ENCODE measurements at regions not wholly inside any gene's neighbourhood (a gene's known extent, or its start where the extent isn't known, plus 50 kb on each side); places are given as distances from the start of the nearest gene placed in this dataset.

GRCh38 chr5:112684121-112684520, 53.6 kb upstream of the APC start:
- no peaks in the 10 kb centered on the region for H3K79me2 ChIP-seq (ENCODE audit: control insufficient read depth, insufficient read depth, low read length, poor library complexity)
- H3K14ac ChIP-seq (ENCODE audit: low read length): no peak overlapping the region
- WGBS (ENCODE audit: extremely low coverage, insufficient coverage, insufficient read length): no CpG with 5 or more reads among the region's 1 CpG
- no peak overlapping the region for H4K12ac ChIP-seq (ENCODE audit: low read depth, low read length)
- H3K9ac ChIP-seq (ENCODE audit: low read length): no peak overlapping the region
- no peak for DNase-seq
- no peak overlapping the region for H3K18ac ChIP-seq (ENCODE audit: low read length)
- no peaks in the 10 kb centered on the region for H3K4me1 ChIP-seq (ENCODE audit: control insufficient read depth in 1 of 2, insufficient read depth in 2 of 2, low read length in 2 of 2)
- H3K9me3 ChIP-seq (ENCODE audit: insufficient read depth, low read depth, low read length): peaks cover under 1% of the 10 kb centered on the region
- H2AFZ ChIP-seq (ENCODE audit: insufficient read depth, low read length, poor library complexity): no peak overlapping the region
- H3K36me3 ChIP-seq (ENCODE audit: control insufficient read depth in 1 of 2, insufficient read depth in 2 of 2, low read length in 2 of 2): no peaks in the 10 kb centered on the region
- no peak overlapping the region for H2AK5ac ChIP-seq (ENCODE audit: low read length)
- H4K8ac ChIP-seq (ENCODE audit: low read depth, low read length): no peak overlapping the region
- no peak overlapping the region for H3K23ac ChIP-seq (ENCODE audit: low read length)
- no peak overlapping the region for H2BK5ac ChIP-seq (ENCODE audit: low read depth, low read length, poor library complexity)
- H3K27me3 ChIP-seq (ENCODE audit: insufficient read depth, low read length): no peaks in the 10 kb centered on the region
- H3K27ac ChIP-seq (ENCODE audit: low read depth, low read length): no peak overlapping the region
- H3K4me2 ChIP-seq (ENCODE audit: low read length): no peak overlapping the region
- no peak overlapping the region for H4K91ac ChIP-seq (ENCODE audit: low read depth, low read length)
- no peak overlapping the region for H3K4me3 ChIP-seq (ENCODE audit: low read depth, low read length)
- no peak overlapping the region for H3K4ac ChIP-seq (ENCODE audit: low read depth, low read length)
- no peaks in the 10 kb centered on the region for H3K79me1 ChIP-seq (ENCODE audit: low read length)
- no peak overlapping the region for H2BK12ac ChIP-seq (ENCODE audit: low read length)
- no peak overlapping the region for H2BK120ac ChIP-seq (ENCODE audit: insufficient read depth, low read length, poor library complexity)

GRCh38 chr5:112684737-112685136, 52.9 kb upstream of the APC start:
- H3K79me1 ChIP-seq (ENCODE audit: low read length): no peaks in the 10 kb centered on the region
- no peak overlapping the region for H3K14ac ChIP-seq (ENCODE audit: low read length)
- H2BK12ac ChIP-seq (ENCODE audit: low read length): no peak overlapping the region
- no peak overlapping the region for H4K8ac ChIP-seq (ENCODE audit: low read depth, low read length)
- WGBS (ENCODE audit: extremely low coverage, insufficient coverage, insufficient read length): no CpG with 5 or more reads among the region's 4 CpGs
- peak; percentile 44 to 74 for DNase-seq
- H3K36me3 ChIP-seq (ENCODE audit: control insufficient read depth in 1 of 2, insufficient read depth in 2 of 2, low read length in 2 of 2): no peaks in the 10 kb centered on the region
- H3K79me2 ChIP-seq (ENCODE audit: control insufficient read depth, insufficient read depth, low read length, poor library complexity): no peaks in the 10 kb centered on the region
- no peak overlapping the region for H2AFZ ChIP-seq (ENCODE audit: insufficient read depth, low read length, poor library complexity)
- H3K27me3 ChIP-seq (ENCODE audit: insufficient read depth, low read length): no peaks in the 10 kb centered on the region
- H3K27ac ChIP-seq (ENCODE audit: low read depth, low read length): no peak overlapping the region
- no peak overlapping the region for H2BK120ac ChIP-seq (ENCODE audit: insufficient read depth, low read length, poor library complexity)
- no peaks in the 10 kb centered on the region for H3K4me1 ChIP-seq (ENCODE audit: control insufficient read depth in 1 of 2, insufficient read depth in 2 of 2, low read length in 2 of 2)
- H3K23ac ChIP-seq (ENCODE audit: low read length): no peak overlapping the region
- no peak overlapping the region for H4K91ac ChIP-seq (ENCODE audit: low read depth, low read length)
- H3K4me2 ChIP-seq (ENCODE audit: low read length): no peak overlapping the region
- no peak overlapping the region for H3K18ac ChIP-seq (ENCODE audit: low read length)
- no peak overlapping the region for H2BK5ac ChIP-seq (ENCODE audit: low read depth, low read length, poor library complexity)
- no peak overlapping the region for H3K4ac ChIP-seq (ENCODE audit: low read depth, low read length)
- H2AK5ac ChIP-seq (ENCODE audit: low read length): no peak overlapping the region
- H3K4me3 ChIP-seq (ENCODE audit: low read depth, low read length): no peak overlapping the region
- H3K9ac ChIP-seq (ENCODE audit: low read length): no peak overlapping the region
- no peaks in the 10 kb centered on the region for H3K9me3 ChIP-seq (ENCODE audit: insufficient read depth, low read depth, low read length)
- H4K12ac ChIP-seq (ENCODE audit: low read depth, low read length): no peak overlapping the region

GRCh38 chr5:112685386-112685785, 52.3 kb upstream of the APC start:
- H3K14ac ChIP-seq (ENCODE audit: low read length): no peak overlapping the region
- H3K4me3 ChIP-seq (ENCODE audit: low read depth, low read length): no peak overlapping the region
- no peak overlapping the region for H3K4ac ChIP-seq (ENCODE audit: low read depth, low read length)
- no peak overlapping the region for H2BK12ac ChIP-seq (ENCODE audit: low read length)
- no peak overlapping the region for H2BK120ac ChIP-seq (ENCODE audit: insufficient read depth, low read length, poor library complexity)
- no peaks in the 10 kb centered on the region for H3K36me3 ChIP-seq (ENCODE audit: control insufficient read depth in 1 of 2, insufficient read depth in 2 of 2, low read length in 2 of 2)
- no peaks in the 10 kb centered on the region for H3K79me2 ChIP-seq (ENCODE audit: control insufficient read depth, insufficient read depth, low read length, poor library complexity)
- H3K79me1 ChIP-seq (ENCODE audit: low read length): no peaks in the 10 kb centered on the region
- no peak overlapping the region for H4K8ac ChIP-seq (ENCODE audit: low read depth, low read length)
- H3K27me3 ChIP-seq (ENCODE audit: insufficient read depth, low read length): no peaks in the 10 kb centered on the region
- H4K91ac ChIP-seq (ENCODE audit: low read depth, low read length): no peak overlapping the region
- H4K12ac ChIP-seq (ENCODE audit: low read depth, low read length): no peak overlapping the region
- H2BK5ac ChIP-seq (ENCODE audit: low read depth, low read length, poor library complexity): no peak overlapping the region
- no peak for DNase-seq
- H3K18ac ChIP-seq (ENCODE audit: low read length): no peak overlapping the region
- H3K4me1 ChIP-seq (ENCODE audit: control insufficient read depth in 1 of 2, insufficient read depth in 2 of 2, low read length in 2 of 2): peaks cover 2 to 5% of the 10 kb centered on the region in 2 experiments
- H3K27ac ChIP-seq (ENCODE audit: low read depth, low read length): no peak overlapping the region
- H3K23ac ChIP-seq (ENCODE audit: low read length): no peak overlapping the region
- H2AFZ ChIP-seq (ENCODE audit: insufficient read depth, low read length, poor library complexity): no peak overlapping the region
- H3K4me2 ChIP-seq (ENCODE audit: low read length): no peak overlapping the region
- no peaks in the 10 kb centered on the region for H3K9me3 ChIP-seq (ENCODE audit: insufficient read depth, low read depth, low read length)
- H3K9ac ChIP-seq (ENCODE audit: low read length): no peak overlapping the region
- no peak overlapping the region for H2AK5ac ChIP-seq (ENCODE audit: low read length)

GRCh38 chr5:112685931-112686330, 51.8 kb upstream of the APC start:
- no CpG with 5 or more reads among the region's 2 CpGs for WGBS (ENCODE audit: extremely low coverage, insufficient coverage, insufficient read length)
- H2BK120ac ChIP-seq (ENCODE audit: insufficient read depth, low read length, poor library complexity): no peak overlapping the region

More at GRCh38 chr5:112685931-112686330, 51.8 kb upstream of the APC start:
- Histone ChIP-seq H3K27ac (ENCODE audit: low read depth, low read length) (no peak overlapping the region), H3K9ac (ENCODE audit: low read length) (no peak overlapping the region), H3K4me2 (ENCODE audit: low read length) (no peak overlapping the region), H4K91ac (ENCODE audit: low read depth, low read length) (no peak overlapping the region), H2BK12ac (ENCODE audit: low read length) (no peak overlapping the region), H2AFZ (ENCODE audit: insufficient read depth, low read length, poor library complexity) (no peak overlapping the region), H3K23ac (ENCODE audit: low read length) (no peak overlapping the region), H3K79me1 (ENCODE audit: low read length) (no peaks in the 10 kb centered on the region), H3K27me3 (ENCODE audit: insufficient read depth, low read length) (no peaks in the 10 kb centered on the region), H2AK5ac (ENCODE audit: low read length) (no peak overlapping the region), H3K79me2 (ENCODE audit: control insufficient read depth, insufficient read depth, low read length, poor library complexity) (no peaks in the 10 kb centered on the region), H3K14ac (ENCODE audit: low read length) (no peak overlapping the region), H4K8ac (ENCODE audit: low read depth, low read length) (no peak overlapping the region), H3K36me3 (ENCODE audit: control insufficient read depth in 1 of 2, insufficient read depth in 2 of 2, low read length in 2 of 2) (no peaks in the 10 kb centered on the region), H3K4me1 (ENCODE audit: control insufficient read depth in 1 of 2, insufficient read depth in 2 of 2, low read length in 2 of 2) (peaks cover 2 to 5% of the 10 kb centered on the region in 2 experiments), H3K4me3 (ENCODE audit: low read depth, low read length) (no peak overlapping the region), H3K9me3 (ENCODE audit: insufficient read depth, low read depth, low read length) (no peaks in the 10 kb centered on the region), H3K18ac (ENCODE audit: low read length) (no peak overlapping the region), H4K12ac (ENCODE audit: low read depth, low read length) (no peak overlapping the region), H2BK5ac (ENCODE audit: low read depth, low read length, poor library complexity) (no peak overlapping the region), H3K4ac (ENCODE audit: low read depth, low read length) (no peak overlapping the region)
- DNase-seq: peak; percentile 10 to 57
